HG03378 (cell line): ENCODE measurements at regions not wholly inside any gene's neighbourhood (a gene's known extent, or its start where the extent isn't known, plus 50 kb on each side); places are given as distances from the start of the nearest gene placed in this dataset.
"Not testable (repeated sequence)": the region's sequence is repeated elsewhere in the genome, so short reads cannot be mapped to it uniquely, and the experiment has no call there.

Experiments used
- ATAC-seq: cut with Tn5 transposase; IDR thresholded peaks from one replicate; pipeline ENCODE4 v1.9.1; 2021; ENCODE audit warnings: mild to moderate bottlenecking, moderate library complexity; ENCODE audit not compliant: unreplicated experiment

- no peak for ATAC-seq
These were observed 280.7 kb upstream of the KLHL4 start for GRCh38 chrX:87236830-87237440.

GRCh38 chrX:87265518-87265917 is 252.1 kb upstream of the KLHL4 start:
- no peak for ATAC-seq

GRCh38 chrX:87272491-87272890 is 245.1 kb upstream of the KLHL4 start:
- ATAC-seq, result no peak

GRCh38 chrX:87299563-87300160 is 217.9 kb upstream of the KLHL4 start:
- ATAC-seq, result no peak

DNA sequence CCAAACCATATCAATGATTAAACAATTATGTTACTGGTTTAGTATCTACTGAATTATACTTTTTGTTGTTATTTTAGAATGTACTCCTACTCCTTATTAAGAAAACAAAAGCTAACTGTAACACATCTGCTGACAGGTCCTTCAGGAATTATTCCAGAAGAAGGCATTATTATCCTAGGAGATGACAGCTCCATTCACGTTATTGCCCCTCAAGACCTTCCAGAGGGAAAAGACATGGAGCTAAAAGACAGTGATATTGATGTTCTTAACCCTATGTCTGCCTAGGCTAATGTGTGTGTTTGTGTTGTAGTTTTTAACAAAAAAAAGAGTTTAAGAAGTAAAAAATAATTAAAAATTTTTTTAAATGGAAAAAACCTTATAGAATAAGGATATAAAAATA is 206.8 kb upstream of the KLHL4 start:
- no peak for ATAC-seq

DNA sequence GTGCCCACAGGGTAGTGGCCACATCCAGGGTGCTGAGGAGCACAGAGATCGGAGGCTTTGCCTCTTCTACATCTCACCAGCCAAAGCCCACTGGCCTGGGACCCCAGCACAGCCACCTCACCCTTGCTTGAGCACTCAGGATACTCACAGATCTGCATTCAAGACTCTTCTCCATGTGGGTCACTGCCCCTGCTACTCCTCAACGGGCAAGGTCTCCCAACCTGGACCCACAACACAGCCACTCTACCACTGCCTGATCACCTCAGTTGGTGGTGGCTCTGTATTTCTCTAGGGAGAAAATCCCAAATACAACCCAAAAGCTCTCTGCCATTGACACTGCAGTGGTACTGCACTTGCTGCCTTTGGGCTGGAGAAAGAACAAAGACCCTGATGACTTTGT is 190.3 kb upstream of the KLHL4 start:
- ATAC-seq, result no peak

GRCh38 chrX:87337267-87337666 is 180.3 kb upstream of the KLHL4 start:
- ATAC-seq, result no peak

GRCh38 chrX:87338510-87338909 is 179.1 kb upstream of the KLHL4 start:
- peak; percentile 83 for ATAC-seq

DNA sequence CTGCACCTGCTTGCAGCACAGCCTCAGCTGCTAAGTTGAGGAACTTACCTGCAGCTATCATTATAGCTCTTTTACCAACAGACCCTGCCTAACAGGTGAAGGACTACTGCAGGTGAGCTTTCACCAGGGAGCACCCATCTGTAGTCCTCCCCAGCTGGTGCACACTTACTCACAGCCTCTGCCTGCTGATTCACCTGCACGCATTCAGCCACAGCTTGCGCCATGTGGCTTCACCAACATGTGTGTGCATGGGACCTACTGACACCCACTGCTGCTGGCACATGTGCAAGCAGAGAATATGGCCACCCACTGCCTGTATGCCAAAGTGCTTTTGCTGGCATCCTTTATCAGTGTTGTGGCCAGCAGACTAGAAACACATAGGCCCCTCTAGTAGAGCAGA is 146.7 kb upstream of the KLHL4 start:
- ATAC-seq, result no peak

- ATAC-seq, result no peak
These were observed 143.3 kb upstream of the KLHL4 start for GRCh38 chrX:87374324-87374723.

DNA sequence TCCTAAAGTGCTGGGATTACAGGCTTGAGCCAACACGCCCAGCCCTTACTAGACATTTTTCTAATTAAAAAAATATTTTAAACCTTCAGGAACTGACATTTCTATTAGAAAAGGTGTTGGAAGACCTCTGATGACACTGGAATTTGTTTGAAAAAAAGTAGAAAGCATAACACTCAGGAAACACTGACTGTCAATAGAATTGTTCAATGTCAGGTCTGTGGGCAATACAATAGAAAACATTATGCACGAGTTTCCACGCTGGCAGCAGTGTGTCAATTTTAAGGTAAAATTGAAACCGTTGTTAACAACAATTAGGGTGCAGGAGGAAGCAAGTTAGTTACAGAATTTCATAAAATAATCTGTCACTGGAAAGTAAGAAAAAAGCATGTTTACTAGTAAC is 140.7 kb upstream of the KLHL4 start:
- ATAC-seq, result no peak

GRCh38 chrX:87388381-87388780 is 129.2 kb upstream of the KLHL4 start:
- no peak for ATAC-seq

DNA sequence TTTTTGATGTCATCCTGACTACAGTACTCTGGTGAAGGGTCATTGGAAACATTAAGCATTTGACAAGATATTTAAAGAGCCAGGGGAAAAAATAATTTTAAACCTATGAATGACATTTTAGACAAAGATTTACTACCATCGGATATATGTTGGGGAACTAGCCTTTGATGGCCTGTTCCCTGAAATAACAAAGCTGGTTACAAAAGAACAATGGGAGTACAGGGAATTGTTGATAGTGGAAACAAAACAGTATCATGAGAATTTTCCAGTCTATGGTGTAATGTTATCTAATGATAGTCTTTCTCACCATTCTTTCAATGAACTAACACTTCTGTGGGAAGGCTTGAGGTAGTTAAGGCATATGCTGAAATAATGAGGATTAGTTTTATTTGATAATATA is 125.9 kb upstream of the KLHL4 start:
- no peak for ATAC-seq

DNA sequence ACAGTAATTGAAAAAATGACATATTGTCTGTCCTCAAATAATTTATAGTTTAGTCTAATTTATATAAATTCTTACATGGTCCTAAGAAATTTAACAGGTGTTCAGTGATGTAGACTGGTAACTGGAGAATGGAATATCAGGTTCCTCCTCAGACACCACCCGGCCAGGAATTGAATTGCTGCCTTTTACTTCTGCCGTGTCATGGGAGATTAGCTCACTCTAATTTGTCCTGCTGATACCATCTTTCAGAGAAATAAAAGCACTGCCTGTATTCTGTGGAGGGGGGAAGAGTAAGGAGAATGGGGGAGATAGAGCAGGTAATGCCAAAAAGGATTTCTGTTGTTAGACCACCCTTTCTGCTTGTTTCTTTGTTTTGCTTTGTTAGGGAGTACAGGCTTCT is 125.2 kb upstream of the KLHL4 start:
- no peak for ATAC-seq

GRCh38 chrX:87397103-87397886 is 120.3 kb upstream of the KLHL4 start:
- ATAC-seq, result no peak

DNA sequence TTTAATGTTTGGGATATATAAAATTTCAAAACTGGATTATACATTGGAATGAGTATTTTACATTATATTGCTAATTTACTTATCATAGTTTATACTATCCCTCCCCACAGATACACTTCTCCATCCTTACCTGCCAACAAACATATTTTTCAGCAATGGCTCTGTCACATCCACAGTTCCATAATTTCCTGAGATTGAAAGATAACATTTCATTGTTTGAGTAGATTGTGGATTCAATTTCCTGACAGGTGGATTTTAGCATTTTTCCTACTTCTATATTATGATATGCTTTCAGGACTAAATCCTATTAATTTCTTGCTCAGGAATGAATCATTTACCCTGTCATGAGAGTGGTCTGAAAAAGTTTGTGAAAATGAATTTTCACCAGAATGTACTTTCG is 115.3 kb upstream of the KLHL4 start:
- no peak for ATAC-seq

DNA sequence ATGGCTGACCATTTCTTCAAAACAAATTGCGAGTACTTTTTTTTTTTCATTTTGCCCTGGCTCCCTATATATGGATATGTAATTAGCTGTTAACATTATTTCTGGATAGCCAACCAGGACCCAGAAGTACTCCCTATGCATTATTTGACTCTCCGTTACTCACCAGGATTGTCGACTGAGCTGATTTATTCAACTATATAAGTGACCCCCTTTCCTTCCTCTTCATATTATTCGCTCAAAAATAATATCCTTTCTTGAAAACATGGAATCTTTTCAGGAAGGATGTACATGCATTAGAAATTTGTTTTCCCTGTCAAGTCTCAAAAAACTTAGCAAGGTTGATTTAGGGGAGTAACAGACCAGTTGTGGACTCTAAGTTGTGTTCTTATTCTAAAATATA is 114.1 kb upstream of the KLHL4 start:
- ATAC-seq, result no peak

- no peak for ATAC-seq
These were observed 108.3 kb upstream of the KLHL4 start for GRCh38 chrX:87409113-87409841.

GRCh38 chrX:87425618-87426017 is 92.0 kb upstream of the KLHL4 start:
- ATAC-seq, result no peak

DNA sequence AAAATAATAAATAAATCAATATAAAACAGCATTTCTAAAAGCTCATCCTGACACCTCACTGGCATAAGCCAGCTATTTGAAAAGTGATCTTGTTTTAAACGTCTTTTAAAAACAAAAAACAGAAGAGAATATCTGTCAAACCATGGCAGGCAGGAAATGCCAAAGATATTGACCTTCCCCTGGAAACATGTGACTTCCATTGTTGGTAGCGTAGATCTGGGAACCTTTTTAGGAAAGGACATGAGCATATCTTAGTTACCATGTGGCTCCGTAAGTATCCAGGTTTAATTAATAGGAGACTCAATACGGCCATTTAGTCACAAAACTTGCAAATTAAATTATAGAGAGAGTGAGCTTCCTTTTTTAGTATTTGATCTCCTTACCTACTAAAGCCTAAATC is 83.0 kb upstream of the KLHL4 start:
- no peak for ATAC-seq

- not testable (repeated sequence) for ATAC-seq
These were observed 69.0 kb upstream of the KLHL4 start for GRCh38 chrX:87448613-87449012.

- ATAC-seq, result not testable (repeated sequence)
These were observed 51.8 kb upstream of the KLHL4 start for GRCh38 chrX:87465757-87466156.
